HL-60 (cell line): ENCODE measurements at regions not wholly inside any gene's neighbourhood (a gene's known extent, or its start where the extent isn't known, plus 50 kb on each side); places are given as distances from the start of the nearest gene placed in this dataset.

Experiments
- GABPA ChIP-seq: IDR thresholded peaks from 2 replicates; pipeline ENCODE4 v1.6.1; 2012; ENCODE audit warnings: low read depth
- POLR2AphosphoS5 ChIP-seq: IDR thresholded peaks from 2 replicates; pipeline ENCODE4 v1.6.1; 2012; ENCODE audit warnings: low read depth
- SPI1 ChIP-seq: IDR thresholded peaks from 2 replicates; pipeline ENCODE4 v1.6.1; 2012; ENCODE audit warnings: low read depth, mild to moderate bottlenecking, borderline replicate concordance
- TF ChIP-seq, protein P1 (sequence below): IDR thresholded peaks from one replicate; pipeline ENCODE4 v1.5.1; 2011; ENCODE audit warnings: low read length, control low read depth, inconsistent platforms; ENCODE audit not compliant: insufficient read depth
- TF ChIP-seq, protein P2 (sequence below): IDR thresholded peaks from 2 replicates; pipeline ENCODE4 v1.6.1; 2012; ENCODE audit warnings: low read depth; ENCODE audit not compliant: insufficient replicate concordance

DNA sequence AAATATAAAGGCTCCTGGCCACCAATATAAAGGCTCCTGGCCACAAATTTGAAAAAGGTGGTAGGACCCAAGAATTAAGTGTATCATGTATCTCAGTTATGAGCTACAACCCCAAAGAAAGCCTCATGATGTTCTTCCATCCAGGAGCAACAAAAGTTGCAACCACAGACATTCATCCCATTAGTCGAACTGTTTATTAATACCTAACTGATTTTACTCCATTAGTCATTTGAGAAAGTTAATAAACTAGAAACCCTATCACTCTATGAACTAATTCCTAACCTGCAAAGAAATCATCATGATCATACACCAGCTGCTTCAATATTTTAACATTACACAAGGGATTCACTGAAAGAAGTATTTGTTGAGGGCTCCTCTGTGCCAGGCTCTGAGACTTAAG is 253.2 kb upstream of the GRIP1 start:
- TF ChIP-seq, protein P1, sequence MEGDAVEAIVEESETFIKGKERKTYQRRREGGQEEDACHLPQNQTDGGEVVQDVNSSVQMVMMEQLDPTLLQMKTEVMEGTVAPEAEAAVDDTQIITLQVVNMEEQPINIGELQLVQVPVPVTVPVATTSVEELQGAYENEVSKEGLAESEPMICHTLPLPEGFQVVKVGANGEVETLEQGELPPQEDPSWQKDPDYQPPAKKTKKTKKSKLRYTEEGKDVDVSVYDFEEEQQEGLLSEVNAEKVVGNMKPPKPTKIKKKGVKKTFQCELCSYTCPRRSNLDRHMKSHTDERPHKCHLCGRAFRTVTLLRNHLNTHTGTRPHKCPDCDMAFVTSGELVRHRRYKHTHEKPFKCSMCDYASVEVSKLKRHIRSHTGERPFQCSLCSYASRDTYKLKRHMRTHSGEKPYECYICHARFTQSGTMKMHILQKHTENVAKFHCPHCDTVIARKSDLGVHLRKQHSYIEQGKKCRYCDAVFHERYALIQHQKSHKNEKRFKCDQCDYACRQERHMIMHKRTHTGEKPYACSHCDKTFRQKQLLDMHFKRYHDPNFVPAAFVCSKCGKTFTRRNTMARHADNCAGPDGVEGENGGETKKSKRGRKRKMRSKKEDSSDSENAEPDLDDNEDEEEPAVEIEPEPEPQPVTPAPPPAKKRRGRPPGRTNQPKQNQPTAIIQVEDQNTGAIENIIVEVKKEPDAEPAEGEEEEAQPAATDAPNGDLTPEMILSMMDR: no peak
- TF ChIP-seq POLR2AphosphoS5 (no peak), GABPA (no peak), SPI1 (no peak)
- TF ChIP-seq, protein P2, sequence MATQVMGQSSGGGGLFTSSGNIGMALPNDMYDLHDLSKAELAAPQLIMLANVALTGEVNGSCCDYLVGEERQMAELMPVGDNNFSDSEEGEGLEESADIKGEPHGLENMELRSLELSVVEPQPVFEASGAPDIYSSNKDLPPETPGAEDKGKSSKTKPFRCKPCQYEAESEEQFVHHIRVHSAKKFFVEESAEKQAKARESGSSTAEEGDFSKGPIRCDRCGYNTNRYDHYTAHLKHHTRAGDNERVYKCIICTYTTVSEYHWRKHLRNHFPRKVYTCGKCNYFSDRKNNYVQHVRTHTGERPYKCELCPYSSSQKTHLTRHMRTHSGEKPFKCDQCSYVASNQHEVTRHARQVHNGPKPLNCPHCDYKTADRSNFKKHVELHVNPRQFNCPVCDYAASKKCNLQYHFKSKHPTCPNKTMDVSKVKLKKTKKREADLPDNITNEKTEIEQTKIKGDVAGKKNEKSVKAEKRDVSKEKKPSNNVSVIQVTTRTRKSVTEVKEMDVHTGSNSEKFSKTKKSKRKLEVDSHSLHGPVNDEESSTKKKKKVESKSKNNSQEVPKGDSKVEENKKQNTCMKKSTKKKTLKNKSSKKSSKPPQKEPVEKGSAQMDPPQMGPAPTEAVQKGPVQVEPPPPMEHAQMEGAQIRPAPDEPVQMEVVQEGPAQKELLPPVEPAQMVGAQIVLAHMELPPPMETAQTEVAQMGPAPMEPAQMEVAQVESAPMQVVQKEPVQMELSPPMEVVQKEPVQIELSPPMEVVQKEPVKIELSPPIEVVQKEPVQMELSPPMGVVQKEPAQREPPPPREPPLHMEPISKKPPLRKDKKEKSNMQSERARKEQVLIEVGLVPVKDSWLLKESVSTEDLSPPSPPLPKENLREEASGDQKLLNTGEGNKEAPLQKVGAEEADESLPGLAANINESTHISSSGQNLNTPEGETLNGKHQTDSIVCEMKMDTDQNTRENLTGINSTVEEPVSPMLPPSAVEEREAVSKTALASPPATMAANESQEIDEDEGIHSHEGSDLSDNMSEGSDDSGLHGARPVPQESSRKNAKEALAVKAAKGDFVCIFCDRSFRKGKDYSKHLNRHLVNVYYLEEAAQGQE: no peak
